Stomach (tissue), 8 donors: ENCODE measurements at regions not wholly inside any gene's neighbourhood (a gene's known extent, or its start where the extent isn't known, plus 50 kb on each side); places are given as distances from the start of the nearest gene placed in this dataset.

Experiments used
- DNase-seq, 2 donors: peaks; one replicate each; pipeline versions ENCODE4 v3.0.0 to v3.0.0-alpha.2; 2013 to 2019
- H3K27ac ChIP-seq, 5 donors: fragments of 200-600 bp in 4 of 5; sonication (generic) in 4 of 5; one replicate each; pipeline ENCODE4 v1.5.1; 2013 to 2019; ENCODE audit warnings: mild to moderate bottlenecking in 1 of 5, moderate library complexity in 1 of 5
- H3K27me3 ChIP-seq, 3 donors: fragments of 200-600 bp; sonication (generic); one replicate each; pipeline ENCODE4 v1.5.1; 2017 to 2019; ENCODE audit warnings: mixed run types in 1 of 3
- H3K36me3 ChIP-seq, 4 donors: fragments of 200-600 bp; sonication (generic); 1 replicate in 3 of 4; 2 replicates in 1 of 4; pipeline ENCODE4 v1.5.1; 2016 to 2019
- H3K4me1 ChIP-seq, 4 donors: fragments of 200-600 bp; sonication (generic); one replicate each; pipeline ENCODE4 v1.5.1; 2016 to 2019
- H3K4me3 ChIP-seq, 4 donors: fragments of 200-600 bp; sonication (generic) in 3 of 4; one replicate each; pipeline ENCODE4 v1.5.1; 2016 to 2019; ENCODE audit warnings: mild to moderate bottlenecking in 1 of 4
- H3K9me3 ChIP-seq, 4 donors: fragments of 200-600 bp; sonication (generic); one replicate each; pipeline ENCODE4 v1.5.1; 2016 to 2019
- EP300 ChIP-seq: sonication (generic); formaldehyde crosslinking; IDR thresholded peaks from one replicate; pipeline ENCODE4 v1.6.1; 2017; ENCODE audit warnings: antibody characterized with exemption
- POLR2A ChIP-seq, 4 donors: fragments of 450-650 bp; IDR thresholded peaks; one replicate each; pipeline ENCODE4 v1.6.1; 2016; ENCODE audit warnings: antibody characterized with exemption in 4 of 4, control low read depth in 2 of 4, mild to moderate bottlenecking in 1 of 4, moderate library complexity in 1 of 4
- POLR2AphosphoS5 ChIP-seq, 3 donors: sonication (generic); formaldehyde crosslinking; IDR thresholded peaks; one replicate each; pipeline ENCODE4 v1.6.1; 2016; ENCODE audit warnings: antibody characterized with exemption in 3 of 3
- WGBS, 5 donors: extraction: QIAGEN DNeasy Blood & Tissue Kit in 3 of 5; methylation state at CpG; one replicate each; pipeline versions ENCODE4 v1.1.5 to v1.1.7; 2013 to 2018; 5-methylcytosine and 5-hydroxymethylcytosine counted together
- intact Hi-C: fragments of 100-400 bp; cut with DNase I; formaldehyde crosslinking; loops from one replicate; pipeline ENCODE4 v1.15.1; 2023; ENCODE audit warnings: low total_unique reads
- TF ChIP-seq, protein P1 (sequence below), 7 experiments: fragments of 450-650 bp in 4 of 7; fragments of 200-600 bp in 3 of 7; sonication (generic) in 3 of 7; IDR thresholded peaks; one replicate each; pipeline ENCODE4 v1.5.1; 2016 to 2019; ENCODE audit warnings: antibody characterized with exemption in 7 of 7, control low read depth in 2 of 7, mild to moderate bottlenecking in 1 of 7
- donor health status: healthy with polysubstance abuse.
- donor health status: Bipolar disorder and iron deficiency.
- donor health status: healthy.

DNA sequence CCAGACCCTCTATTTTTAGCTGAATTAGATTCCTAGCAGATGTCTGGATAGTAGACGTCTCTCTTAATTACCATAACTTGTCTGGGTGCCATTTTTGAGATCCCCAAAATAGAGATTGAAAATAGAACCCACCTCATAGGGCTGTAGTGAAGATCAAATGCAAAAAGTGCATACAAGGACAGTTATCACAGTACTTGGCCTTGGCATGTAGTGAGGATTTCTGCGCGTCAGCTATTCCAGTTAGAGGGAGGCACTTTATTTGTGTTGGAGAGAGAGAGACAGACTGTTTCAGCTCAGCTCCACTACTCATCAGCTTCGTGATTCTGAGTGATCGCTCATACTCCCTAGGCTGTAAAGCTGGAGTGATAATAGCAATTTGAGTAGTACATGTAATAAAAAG, 59.6 kb upstream of the CDH13 start:
- DNase-seq, result no peak
- no peaks in the 10 kb centered on the region for H3K36me3 ChIP-seq
- TF ChIP-seq POLR2A (IDR thresholded peaks at IDR 0.05) (no peak), POLR2AphosphoS5 (IDR thresholded peaks at IDR 0.05) (no peak), EP300 (no peak)
- TF ChIP-seq, protein P1, sequence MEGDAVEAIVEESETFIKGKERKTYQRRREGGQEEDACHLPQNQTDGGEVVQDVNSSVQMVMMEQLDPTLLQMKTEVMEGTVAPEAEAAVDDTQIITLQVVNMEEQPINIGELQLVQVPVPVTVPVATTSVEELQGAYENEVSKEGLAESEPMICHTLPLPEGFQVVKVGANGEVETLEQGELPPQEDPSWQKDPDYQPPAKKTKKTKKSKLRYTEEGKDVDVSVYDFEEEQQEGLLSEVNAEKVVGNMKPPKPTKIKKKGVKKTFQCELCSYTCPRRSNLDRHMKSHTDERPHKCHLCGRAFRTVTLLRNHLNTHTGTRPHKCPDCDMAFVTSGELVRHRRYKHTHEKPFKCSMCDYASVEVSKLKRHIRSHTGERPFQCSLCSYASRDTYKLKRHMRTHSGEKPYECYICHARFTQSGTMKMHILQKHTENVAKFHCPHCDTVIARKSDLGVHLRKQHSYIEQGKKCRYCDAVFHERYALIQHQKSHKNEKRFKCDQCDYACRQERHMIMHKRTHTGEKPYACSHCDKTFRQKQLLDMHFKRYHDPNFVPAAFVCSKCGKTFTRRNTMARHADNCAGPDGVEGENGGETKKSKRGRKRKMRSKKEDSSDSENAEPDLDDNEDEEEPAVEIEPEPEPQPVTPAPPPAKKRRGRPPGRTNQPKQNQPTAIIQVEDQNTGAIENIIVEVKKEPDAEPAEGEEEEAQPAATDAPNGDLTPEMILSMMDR (IDR thresholded peaks at IDR 0.05), result no peak
- intact Hi-C loops, result no loop called here
- H3K4me1 ChIP-seq, result no peaks in the 10 kb centered on the region
- WGBS, 5 donors, result 72 to 88% (median 80%) methylated on average over 5 of the region's 5 CpGs
- no peaks in the 10 kb centered on the region for H3K27me3 ChIP-seq
- H3K27ac ChIP-seq, result no peak overlapping the region
- H3K9me3 ChIP-seq, result peaks cover 0 to 9% (median 2%) of the 10 kb centered on the region in 4 donors
- no peak overlapping the region for H3K4me3 ChIP-seq

DNA sequence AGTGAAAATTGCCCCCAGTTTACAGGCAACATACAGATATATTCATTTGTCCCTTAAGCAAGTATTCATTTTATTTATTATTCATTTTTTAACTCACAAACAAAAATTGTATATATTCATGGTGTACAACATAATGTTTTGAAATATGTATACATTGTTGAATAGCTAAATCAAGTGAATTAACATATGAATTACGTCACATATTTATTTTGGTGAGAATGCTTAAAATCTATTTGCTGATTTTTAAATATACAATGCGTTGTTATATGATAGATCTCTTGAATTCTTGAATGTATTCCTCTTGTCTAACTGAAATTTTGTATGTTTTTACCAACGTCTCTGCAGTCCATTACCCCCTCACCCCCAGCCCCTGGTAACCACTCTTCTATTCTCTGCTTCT, 63.4 kb upstream of the CDH13 start:
- Histone ChIP-seq H3K9me3 (peaks cover 0 to 9% (median 2%) of the 10 kb centered on the region in 4 donors), H3K4me3 (no peak overlapping the region), H3K4me1 (no peaks in the 10 kb centered on the region), H3K27ac (no peak overlapping the region), H3K36me3 (no peaks in the 10 kb centered on the region), H3K27me3 (no peaks in the 10 kb centered on the region)
- no peak for DNase-seq
- intact Hi-C loops, result no loop called here
- TF ChIP-seq, protein P1 (IDR thresholded peaks at IDR 0.05), result no peak
- TF ChIP-seq POLR2A (IDR thresholded peaks at IDR 0.05), result no peak
- no peak for TF ChIP-seq EP300
- no peak for TF ChIP-seq POLR2AphosphoS5 (IDR thresholded peaks at IDR 0.05)
- 72 to 86% (median 85%) methylated on average over 3 of the region's 3 CpGs for WGBS, 5 donors

DNA sequence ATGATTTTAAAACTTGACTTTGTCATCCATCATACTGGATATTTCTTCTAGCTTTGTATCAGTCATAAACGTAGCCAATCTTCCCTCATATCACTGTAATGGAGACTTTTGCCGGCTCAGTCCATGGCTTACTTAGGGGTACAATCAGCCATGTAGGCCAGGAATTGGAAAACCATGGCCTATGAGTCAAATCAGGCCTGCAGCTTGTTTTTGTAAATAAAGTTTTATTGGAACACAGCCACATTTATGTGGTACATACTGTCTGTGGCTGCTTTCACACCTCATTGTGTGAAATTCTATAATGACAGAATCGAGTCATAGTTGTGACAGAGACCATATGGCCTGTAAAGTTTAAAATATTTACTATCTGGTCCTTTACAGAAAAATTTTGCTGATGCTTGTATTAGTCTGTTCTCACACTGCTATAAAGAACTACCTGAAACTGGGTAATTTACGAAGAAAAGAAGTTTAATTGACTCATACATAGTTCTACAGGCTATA, 64.5 kb upstream of the CDH13 start:
- peaks cover 0 to 9% (median 2%) of the 10 kb centered on the region in 4 donors for H3K9me3 ChIP-seq
- H3K27me3 ChIP-seq, result no peaks in the 10 kb centered on the region
- 82 to 89% (median 87%) methylated on average over 4 of the region's 4 CpGs for WGBS, 5 donors
- no peak overlapping the region for H3K27ac ChIP-seq
- no peak for DNase-seq
- intact Hi-C loops, result no loop called here
- no peak overlapping the region for H3K4me3 ChIP-seq
- TF ChIP-seq, protein P1 (IDR thresholded peaks at IDR 0.05), result no peak
- TF ChIP-seq POLR2AphosphoS5 (IDR thresholded peaks at IDR 0.05), result no peak
- TF ChIP-seq EP300, result no peak
- no peak for TF ChIP-seq POLR2A (IDR thresholded peaks at IDR 0.05)
- H3K36me3 ChIP-seq, result no peaks in the 10 kb centered on the region
- H3K4me1 ChIP-seq, result no peaks in the 10 kb centered on the region

DNA sequence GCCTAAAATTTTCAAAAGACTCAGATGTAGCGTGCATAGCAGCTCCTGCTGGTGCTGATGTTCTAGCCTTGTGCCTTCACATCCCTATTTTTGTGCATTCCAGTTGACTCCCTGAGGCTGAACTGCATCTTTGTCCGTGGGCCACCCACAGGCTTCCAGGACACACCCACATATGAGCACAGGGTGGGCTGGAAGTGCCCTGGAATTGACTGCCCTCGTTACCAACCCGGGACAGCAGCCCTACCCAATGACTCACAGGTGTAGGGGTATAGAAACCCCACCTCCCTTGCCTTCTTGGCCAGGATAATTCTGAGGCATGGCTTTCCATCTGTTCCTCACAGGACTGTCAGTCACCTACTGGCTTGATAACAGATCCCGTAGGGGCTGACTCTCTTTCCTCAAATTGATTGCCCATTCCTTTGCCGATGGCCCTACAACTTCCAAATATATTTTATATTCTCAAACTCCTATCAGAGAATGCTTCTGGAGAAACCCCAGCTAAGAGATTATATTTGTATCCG, 65.9 kb upstream of the CDH13 start:
- intact Hi-C loops, result no loop called here
- Histone ChIP-seq H3K36me3 (no peaks in the 10 kb centered on the region), H3K27ac (no peak overlapping the region), H3K4me3 (no peak overlapping the region), H3K9me3 (peaks cover 0 to 9% (median 2%) of the 10 kb centered on the region in 4 donors), H3K27me3 (no peaks in the 10 kb centered on the region), H3K4me1 (no peaks in the 10 kb centered on the region)
- 60 to 75% (median 68%) methylated on average over 7 of the region's 7 CpGs for WGBS, 5 donors
- DNase-seq, result no peak
- TF ChIP-seq EP300 (no peak), POLR2AphosphoS5 (IDR thresholded peaks at IDR 0.05) (no peak), POLR2A (IDR thresholded peaks at IDR 0.05) (no peak)
- TF ChIP-seq, protein P1 (IDR thresholded peaks at IDR 0.05), result no peak
